ENCODE measurements at regions not wholly inside any gene's neighbourhood (a gene's known extent, or its start where the extent isn't known, plus 50 kb on each side); places are given as distances from the start of the nearest gene placed in this dataset.
A peak's percentile ranks its signal among the peaks of the same experiment; 100 is the strongest.

DNA sequence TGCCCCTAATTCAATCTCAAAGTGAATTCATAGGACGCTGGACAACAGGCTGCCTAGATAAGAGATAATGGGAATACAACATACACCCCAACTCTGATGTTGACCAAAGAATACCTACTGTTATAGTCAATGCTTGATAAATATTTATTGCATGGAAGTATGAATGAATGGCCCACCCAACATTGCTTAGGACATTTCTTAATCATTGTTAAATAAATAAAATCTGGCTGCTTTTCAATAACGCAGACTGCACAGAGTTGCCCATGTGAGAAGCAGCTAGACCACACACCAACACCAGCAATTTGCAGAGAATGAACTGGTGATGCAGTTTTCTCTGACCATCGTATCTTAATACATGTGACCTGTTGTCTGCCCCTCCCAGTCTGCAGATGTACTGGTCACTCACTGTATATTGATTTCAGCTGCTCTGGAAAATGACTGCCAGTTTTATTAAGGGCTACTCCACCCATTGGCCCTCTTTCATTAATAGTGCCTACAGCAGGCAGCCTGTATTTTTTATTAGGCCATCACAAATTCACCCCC lies 236.2 kb upstream of the WWC1 start:
- DNase-seq (ENCODE audit: low read depth in 4 of 4, low spot score in 3 of 4) = no peak

DNA sequence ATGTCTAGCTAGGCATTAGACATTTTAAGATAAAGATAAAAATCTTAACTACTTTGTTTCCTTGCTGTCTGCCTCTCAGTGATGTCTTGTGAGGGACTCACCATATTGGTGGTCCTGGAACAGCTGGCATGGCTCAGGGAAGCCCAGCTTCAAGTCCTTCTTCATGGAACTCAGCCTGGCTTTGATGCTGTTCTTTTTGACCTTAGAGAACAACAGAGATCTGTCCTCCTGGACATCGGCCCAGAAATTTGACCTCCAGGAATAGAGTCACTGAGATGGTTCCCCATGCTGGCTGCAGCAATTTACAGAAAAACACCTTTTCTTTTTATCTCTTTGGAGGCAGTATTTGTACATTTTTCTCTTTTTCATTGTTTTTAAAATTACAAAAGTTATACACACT lies 235.5 kb upstream of the WWC1 start:
- no peak for DNase-seq (ENCODE audit: low read depth in 4 of 4, low spot score in 3 of 4)

DNA sequence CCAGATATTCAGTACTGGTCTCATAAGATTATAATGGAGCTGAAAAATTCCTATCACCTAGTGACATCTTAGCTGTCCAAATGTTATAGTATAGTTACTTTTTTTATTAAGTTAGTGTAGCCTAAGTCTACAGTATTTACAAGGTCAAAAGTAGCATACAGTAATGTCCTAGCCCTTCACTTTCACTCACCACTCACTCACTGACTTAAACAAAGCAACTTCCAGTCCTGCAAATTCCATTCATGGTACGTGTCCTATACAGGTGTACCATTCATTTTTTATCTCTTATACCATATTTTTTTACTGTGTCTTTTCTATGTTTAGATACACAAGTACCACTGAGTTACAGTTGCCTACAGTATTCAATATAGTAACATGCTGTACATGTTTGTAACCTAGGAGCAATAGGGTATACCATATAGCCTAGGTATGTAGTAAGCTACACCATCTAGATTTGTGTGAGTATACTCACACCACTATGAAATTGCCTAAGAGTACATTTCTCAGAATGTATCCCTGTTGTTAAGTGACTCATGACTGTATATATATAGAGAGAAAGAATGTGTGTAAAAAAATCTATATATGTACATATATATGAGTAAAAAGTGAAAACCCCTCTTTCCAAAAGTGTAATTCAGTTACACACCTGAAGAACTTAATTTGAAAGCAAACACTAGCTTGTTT lies 234.8 kb upstream of the WWC1 start:
- DNase-seq (ENCODE audit: low read depth in 4 of 4, low spot score in 3 of 4) = no peak

DNA sequence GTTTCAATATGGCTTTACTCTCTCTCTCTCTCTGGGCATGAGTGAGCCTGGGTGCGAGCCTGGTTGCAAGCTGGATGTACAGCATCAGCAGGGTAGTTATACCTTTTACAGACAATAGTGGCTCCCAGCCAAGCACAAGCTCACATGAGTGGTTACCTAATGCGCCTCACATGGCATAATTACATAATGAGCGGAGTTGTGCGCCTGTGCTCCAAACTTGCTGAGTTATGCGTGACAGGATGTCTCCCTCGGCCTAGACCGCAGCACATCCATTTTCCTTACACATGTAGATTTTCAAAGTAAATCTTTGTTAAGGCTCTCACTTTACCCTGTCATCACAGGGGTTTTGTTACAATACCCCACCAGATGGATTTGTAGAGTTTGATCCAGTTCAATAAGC lies 233.5 kb upstream of the WWC1 start:
- no peak for DNase-seq (ENCODE audit: low read depth in 4 of 4, low spot score in 3 of 4)

DNA sequence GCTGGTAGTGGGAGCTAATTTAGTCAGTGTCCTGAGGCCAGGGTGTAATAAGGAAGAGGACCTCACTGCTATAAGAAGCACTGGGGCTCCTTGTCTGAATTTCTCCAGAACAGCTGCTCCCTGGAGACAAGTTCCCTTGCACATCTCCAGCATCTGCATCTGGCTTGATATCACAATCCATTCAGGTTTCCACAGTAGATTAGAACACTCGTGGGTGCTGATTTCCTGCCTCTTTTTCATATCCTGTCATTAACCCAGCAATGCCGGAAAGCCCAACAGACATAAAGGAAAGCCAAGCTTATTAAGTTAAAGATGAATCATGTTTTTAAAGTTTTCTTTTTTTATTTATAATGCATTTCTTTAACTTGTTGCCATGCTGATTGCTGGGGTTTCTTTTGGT lies 232.3 kb upstream of the WWC1 start:
- DNase-seq (ENCODE audit: low read depth in 4 of 4, low spot score in 3 of 4) = no peak

DNA sequence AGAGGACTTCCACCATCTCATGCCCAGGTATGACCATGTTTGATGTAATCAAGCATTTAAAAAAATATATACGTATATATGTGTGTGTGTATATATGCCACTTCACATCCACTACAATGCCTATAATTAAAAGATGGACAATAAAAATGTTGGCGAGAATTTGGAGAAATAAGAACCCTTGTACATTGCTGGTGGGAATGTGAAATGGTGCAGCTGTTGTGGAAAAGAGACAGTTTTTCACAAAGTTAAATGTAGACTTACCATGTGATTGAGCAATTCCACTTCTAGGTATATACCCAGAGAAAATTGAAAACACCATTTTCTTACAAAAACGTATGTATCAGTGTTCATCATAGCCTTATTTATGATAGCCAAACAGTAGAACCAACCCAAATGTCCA lies 229.2 kb upstream of the WWC1 start:
- DNase-seq (ENCODE audit: low read depth in 4 of 4, low spot score in 3 of 4) = no peak

DNA sequence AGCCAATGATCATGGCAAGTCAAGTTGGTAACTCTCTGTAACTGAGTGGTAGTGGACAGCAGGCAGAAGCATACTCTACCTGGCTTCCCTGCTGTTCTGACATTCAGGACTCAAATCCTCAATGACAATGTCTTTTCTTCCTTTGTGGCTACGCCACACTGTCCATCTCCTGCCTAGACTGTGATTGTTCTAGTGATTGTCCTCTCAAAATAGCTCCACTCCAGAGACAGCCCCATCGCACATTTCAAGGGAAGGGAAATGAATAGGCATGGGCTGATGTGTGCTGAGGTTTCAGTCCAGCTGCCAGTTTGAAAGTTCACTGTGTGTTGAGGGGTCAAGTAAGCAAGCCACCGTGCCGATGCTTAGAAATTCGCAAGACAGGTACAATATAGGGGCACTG lies 227.0 kb upstream of the WWC1 start:
- no peak for DNase-seq (ENCODE audit: low read depth in 4 of 4, low spot score in 3 of 4)

DNA sequence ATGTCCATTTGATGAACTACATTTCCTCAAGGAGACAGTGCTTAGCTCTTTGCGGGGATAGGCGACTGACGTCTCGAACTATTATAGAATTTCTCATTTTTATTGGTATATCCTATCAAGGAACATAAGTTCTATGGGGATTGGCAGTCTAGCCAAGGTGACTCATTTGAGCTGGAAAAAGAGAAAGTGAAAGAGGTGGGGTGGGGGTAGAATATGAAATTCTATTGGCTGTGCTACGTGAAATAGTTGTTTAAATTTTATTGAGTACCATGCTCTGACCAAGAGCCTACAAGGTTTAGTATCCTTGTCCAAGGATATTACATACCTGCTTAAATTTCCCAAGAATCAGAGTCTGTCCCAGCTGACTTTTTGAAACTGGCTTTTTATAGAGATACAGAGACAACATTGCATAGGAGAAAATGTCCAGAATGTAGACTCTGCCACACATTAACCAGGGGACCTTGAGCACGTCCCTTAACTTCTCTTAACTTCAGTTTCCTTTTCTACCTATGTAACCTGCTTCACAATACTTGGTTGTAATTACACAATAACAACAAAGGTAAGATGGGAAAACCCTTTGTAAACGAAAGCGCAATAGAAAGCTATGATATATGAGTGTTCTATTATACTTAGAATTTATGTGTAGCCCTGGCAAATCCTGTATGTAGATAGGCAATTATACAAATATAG lies 226.4 kb upstream of the WWC1 start:
- DNase-seq (ENCODE audit: low read depth in 4 of 4, low spot score in 3 of 4) = no peak

DNA sequence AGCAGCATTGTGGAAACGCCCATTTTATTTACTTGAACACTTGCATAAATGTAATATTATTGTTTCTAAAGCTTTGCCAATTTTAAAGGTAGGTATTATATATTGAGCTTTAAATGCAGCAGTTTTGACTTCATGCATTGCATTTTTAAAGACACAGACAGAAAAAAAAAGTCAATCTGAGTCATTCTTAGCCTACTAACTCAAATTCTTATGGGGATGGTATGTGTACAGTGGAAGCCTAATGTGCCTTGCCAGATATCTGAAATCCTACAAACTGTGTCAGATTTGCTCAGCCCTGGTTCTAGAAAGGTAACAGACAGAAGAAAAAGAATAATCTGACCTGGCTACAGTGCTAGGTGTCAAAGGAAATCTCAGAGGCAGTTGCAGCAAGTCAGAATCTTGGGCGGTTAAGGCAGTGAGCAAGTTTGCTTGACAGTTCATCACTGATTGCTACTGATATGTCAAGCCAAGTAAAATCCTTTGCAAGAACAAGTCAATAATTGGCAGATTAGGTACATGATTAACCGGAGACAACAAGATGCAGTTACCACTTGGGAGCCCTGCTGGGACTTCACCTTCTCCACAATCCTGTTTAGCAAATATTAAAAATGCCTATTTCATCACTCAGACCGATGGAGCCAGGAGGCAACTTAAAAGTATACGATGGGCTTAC lies 224.8 kb upstream of the WWC1 start:
- DNase-seq (ENCODE audit: low read depth in 4 of 4, low spot score in 3 of 4) = peak in 1 of 4 donors; percentile 25

DNA sequence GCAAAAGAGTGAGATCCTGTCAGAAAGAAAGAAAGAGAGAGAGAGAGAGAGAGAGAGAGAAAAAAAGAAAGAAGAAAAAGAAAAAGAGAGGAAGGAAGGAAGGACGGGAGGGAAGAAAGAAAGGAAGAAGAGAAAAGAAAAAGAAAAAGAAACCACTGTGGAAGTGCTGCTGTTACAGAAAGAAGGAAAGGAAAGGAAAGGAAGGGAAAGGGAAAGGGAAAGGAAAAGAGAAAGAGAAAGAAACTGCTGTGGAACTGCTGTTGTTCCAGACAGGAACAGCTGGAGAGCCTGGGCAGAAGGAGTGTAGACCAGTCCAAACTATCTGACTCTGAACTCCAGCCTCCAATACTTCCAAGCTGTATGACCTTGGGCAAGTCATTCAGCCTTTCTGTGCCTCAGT lies 220.7 kb upstream of the WWC1 start:
- no peak for DNase-seq (ENCODE audit: low read depth in 4 of 4, low spot score in 3 of 4)

DNA sequence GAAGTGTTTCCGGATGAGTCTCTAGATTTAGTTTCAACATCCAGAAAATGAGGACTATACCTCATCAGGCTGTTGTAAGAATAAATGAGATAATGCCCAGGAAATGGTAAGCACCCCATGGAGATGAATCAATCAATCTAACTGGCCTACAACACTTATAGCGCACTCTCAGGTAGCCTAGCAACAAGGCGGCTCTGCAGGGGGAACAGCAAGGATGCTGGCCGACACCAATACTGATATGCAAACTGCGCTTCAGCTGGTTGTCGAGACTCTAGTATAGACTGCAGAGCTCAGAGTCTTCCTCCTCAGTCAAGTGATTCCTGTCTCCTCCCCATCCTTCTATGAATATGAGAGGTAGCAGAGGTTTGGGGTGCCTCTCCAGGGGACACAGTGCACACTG lies 218.8 kb upstream of the WWC1 start:
- DNase-seq (ENCODE audit: low read depth in 4 of 4, low spot score in 3 of 4) = no peak

DNA sequence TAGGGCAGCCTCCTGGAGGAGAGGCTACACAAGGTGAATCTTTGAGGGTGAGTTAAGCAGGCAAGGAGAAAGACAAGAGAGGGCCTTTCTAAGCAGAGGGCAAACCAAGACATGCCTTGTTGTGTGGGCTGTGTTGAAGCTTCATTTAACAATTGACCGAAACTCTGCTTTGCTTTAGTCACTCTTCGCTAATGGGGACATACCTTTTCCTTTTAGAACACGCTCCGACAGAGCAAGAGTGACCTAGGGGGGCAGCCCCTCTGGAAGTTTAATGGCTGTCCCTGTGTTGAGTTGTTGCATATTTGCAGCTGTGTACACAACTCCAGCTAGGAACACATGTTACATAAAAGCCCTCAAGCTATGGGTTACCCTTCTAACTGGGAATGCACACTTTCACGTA lies 218.1 kb upstream of the WWC1 start:
- no peak for DNase-seq (ENCODE audit: low read depth in 4 of 4, low spot score in 3 of 4)

DNA sequence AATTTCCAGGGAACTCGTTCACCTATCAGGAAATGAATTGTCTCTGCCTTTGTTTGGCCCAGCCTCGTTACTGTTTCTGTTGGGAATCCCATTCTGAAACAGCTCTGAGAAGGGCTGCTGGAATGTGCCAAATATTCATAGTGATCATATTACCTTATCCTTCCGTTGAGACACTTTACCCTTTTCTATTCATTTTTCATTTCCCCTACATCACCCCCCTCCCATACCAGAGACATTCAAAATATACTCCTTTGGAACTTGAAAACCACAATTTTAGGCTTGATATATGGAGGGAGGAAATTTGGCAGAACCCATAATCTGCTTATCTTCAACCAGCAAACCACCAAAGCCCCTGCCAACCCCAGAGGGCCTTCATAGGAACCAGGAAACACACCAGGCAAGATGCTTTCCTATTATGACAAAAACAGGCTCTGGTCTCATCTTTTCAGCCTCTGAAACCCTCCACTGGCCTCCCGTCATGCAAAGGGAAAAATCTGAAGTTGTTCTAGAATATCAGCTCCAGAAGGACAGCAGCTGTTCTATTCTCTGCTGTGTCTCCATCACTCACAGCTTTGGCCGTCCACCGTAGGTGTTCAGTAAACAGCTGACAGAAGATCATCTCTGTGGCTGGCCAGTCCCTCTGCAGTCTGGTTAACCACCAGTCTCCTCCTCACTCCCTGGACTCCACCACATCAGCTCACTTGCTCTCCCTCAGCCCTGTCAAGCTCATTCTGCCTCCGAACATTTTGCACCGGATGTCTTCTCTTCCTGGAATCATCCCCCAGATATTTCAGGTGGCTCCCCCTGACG lies 217.2 kb upstream of the WWC1 start:
- no peak for DNase-seq (ENCODE audit: low read depth in 4 of 4, low spot score in 3 of 4)

DNA sequence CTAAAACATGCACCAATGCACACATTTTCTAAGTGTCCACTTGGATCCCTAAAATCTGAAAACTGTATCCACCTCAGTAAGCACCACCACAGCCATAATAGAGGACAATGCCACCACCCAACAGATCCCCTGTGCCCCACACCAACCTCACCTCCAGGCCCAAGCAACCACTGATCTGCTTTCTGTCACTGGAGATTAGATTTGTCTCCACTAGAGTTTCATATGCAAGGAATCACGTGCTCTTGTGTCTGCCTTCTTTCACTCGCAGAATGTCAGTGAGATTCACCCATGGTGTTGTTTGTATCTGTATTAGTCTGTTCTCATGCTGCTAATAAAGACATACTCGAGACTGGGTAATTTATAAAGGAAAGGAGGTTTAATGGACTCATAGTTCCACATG lies 216.1 kb upstream of the WWC1 start:
- no peak for DNase-seq (ENCODE audit: low read depth in 4 of 4, low spot score in 3 of 4)

DNA sequence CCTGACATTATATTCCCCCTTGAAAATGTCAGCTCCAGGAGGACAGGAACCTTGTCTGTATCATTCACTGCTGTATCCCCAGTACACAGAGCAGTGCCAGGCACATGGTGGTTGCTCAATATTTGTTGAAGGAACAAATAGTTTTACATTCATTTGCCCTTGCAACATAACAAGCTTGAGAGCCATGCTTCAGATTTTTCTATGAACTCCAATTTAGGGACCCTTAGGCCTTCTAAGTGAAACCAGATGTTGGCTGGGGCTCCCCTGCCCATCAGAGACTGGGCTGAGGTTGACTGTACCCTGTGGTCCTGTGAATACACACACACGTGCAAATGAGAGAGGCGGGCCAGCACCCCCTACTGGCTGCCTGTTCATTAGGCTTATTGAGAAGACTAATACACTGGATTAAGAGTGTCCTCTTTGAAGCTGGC lies 214.9 kb upstream of the WWC1 start:
- no peak for DNase-seq (ENCODE audit: low read depth in 4 of 4, low spot score in 3 of 4)

DNA sequence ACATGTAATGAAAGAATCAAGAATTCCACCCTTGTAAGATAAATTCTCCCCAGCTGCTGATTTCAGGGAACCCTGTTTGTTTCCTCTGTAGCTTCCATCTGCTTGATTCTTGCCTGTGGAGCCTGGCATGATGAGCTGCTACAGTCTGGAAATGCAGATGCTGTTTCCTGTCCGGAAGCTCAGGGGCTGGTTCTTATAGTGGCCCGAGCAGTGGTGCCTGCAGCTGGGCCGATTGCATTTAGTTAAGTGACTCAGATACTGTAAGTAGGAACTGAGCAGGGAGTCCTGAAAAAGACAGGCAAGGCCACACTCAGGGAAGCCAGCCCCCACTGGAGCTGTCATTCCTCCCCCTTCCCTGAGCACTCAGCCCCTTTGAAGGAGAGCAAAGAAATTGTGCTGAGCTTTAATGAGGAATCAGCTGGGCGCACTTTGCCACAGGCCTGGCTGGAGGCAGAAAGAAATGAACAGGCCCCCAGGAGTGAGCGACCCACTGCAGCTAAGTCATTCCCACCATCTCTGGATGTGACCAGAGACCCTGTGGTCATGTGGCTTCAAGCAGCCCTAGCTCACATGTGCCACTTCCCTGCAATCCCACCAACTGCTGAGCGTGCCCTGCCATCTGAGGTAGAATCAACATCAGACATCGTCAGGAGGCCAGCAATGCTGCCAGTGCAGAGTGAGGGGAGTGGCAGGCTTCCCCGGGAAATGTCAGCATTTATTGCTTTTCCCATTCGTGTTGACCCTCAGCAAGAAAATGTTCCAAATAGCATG lies 206.0 kb upstream of the WWC1 start:
- no peak for DNase-seq (ENCODE audit: low read depth in 4 of 4, low spot score in 3 of 4)

DNA sequence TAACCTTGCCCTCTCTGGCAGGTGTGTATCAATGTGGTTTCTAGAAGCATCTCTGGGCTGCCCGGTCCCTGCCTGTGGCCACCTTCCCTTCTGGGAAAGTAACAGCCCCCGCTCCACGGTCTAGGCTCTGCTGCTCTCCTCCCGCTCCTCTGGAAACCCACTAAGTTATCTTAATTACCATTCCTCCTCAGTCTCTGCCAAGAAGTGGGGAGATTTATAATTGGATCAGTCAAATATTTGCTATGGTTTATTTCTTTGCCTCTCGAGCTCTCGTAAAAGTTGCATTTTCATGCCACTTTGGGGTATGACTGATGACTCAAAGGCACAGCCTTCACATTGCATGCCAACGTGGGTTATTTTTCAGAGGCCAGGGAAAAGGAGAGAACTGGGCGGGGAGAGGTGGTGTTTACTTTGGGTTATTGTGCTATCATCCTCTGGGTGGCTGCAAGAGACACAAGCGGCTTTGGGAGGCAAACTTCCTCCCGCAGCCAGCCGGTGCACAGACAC lies 205.3 kb upstream of the WWC1 start:
- no peak for DNase-seq (ENCODE audit: low read depth in 4 of 4, low spot score in 3 of 4)

DNA sequence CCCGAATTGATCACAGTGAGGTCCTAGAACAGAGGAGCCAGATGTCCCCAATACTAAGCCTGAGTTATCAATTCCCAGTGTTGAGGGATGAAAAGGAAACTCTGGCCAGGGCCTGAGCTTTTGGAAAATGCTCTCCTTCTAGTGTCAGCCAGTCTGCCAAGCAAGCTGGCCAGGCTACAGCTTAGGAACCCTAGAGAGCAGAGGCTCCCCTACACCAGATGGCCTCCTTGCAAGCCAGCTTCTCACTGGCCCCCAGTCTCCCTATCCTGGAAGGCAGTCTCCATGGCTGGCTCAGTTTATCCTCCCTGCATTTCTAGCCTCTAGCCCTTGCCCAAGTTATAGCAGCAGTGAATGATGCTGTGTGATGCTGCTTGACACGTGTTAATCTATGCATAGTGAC lies 204.7 kb upstream of the WWC1 start:
- no peak for DNase-seq (ENCODE audit: low read depth in 4 of 4, low spot score in 3 of 4)

DNA sequence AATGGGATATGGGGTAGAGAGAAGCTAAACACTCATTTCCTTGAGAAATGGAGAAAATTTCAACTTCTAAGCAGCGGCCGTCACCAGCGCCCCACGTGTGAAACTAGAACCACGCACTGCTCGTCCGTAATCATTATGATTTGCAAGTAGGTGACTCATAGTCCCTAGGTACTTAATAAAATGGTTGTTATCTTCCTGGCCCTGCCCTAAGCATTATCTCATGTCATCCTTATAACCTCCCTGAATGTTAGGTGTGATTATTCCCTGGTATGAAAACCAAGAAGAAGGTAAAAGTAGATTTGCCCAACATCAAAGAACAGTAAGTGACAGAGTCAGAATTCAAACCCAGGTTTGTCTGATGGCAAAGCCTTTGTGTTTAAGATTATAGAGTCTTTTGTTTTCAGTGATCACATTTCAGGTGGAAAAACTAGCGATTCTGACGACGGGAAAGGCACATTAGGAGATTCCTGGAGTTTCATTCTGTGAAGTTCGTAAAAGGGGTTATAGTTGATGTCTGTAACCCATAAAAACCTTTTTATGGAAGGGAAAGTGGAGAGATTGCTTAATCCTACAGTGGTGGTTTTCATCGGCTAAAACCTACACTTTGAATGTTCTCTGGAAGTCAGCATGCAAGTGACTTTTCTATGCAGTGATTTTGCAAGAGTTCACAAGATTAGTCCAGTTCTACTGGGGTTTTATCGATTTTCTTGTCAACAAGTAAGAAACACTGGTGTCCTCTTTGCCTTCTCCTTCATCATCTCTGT lies 202.9 kb upstream of the WWC1 start:
- no peak for DNase-seq (ENCODE audit: low read depth in 4 of 4, low spot score in 3 of 4)
